Vagina (tissue), 2 donors: ENCODE measurements at regions not wholly inside any gene's neighbourhood (a gene's known extent, or its start where the extent isn't known, plus 50 kb on each side); places are given as distances from the start of the nearest gene placed in this dataset.

Experiments used
- CTCF ChIP-seq, 3 experiments: fragments of 450-650 bp in 2 of 3; fragments of 200-600 bp in 1 of 3; sonication (generic) in 1 of 3; IDR thresholded peaks; one replicate each; pipeline ENCODE4 v1.5.1; 2017 to 2019; ENCODE audit warnings: antibody characterized with exemption in 3 of 3, mild to moderate bottlenecking in 2 of 3, moderate library complexity in 2 of 3
- POLR2AphosphoS5 ChIP-seq, 2 donors: sonication (generic); formaldehyde crosslinking; IDR thresholded peaks; one replicate each; pipeline ENCODE4 v1.9.0; 2017; ENCODE audit warnings: antibody characterized with exemption in 2 of 2, mild to moderate bottlenecking in 2 of 2, low read depth in 1 of 2; ENCODE audit not compliant: insufficient read depth in 1 of 2

DNA sequence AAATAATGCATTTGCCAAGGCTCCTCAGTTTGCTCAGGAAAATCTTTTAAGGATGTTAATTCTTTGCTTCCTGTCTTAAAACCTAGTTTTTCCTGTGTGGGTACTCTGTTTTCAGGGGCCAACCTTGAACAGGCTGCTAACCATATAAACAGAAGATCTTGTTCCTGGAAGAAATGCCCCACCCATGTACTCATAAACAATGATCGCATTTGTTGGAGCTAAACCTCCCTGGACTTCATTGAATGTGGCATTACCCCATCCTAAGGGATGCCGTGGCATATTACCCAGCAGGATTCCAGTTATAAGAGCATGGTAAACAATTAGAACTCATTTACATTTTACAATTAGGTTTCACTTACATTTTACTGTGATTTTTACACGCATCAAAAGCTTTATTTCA, 436.0 kb downstream of the ZNF608 start:
- TF ChIP-seq CTCF (IDR thresholded peaks at IDR 0.05) (no peak), POLR2AphosphoS5 (IDR thresholded peaks at IDR 0.05; ENCODE audit: insufficient read depth in 1 of 2, low read depth in 1 of 2) (peak in 1 of 2 donors; percentile 59)
